A549 (cell line): ENCODE measurements at regions not wholly inside any gene's neighbourhood (a gene's known extent, or its start where the extent isn't known, plus 50 kb on each side); places are given as distances from the start of the nearest gene placed in this dataset.

ENCODE experiments used
- ATAC-seq, 2 experiments: fragments of 200-7000 bp in 1 of 2; fragments of >200 bp in 1 of 2; cut with Nextera tagmentation in 1 of 2; cut with Tn5 transposase in 1 of 2; 3 replicates each; pipeline versions ENCODE4 v1.8.0 to v1.9.1; 2018 to 2020; ENCODE audit warnings: mild to moderate bottlenecking in 1 of 2, moderate library complexity in 1 of 2
- CTCF ChIA-PET: fragments of 300-600 bp; sonication (Branson Sonifier 250); formaldehyde crosslinking; extraction: SDS; loops from one replicate; lab custom pipeline; 2021; ENCODE audit warnings: antibody characterized with exemption, inconsistent platforms; lab: Yijun Ruan, JAX
- POLR2A ChIA-PET: fragments of 350-600 bp; formaldehyde crosslinking; extraction: SDS; loops from one replicate; lab custom pipeline; 2021; ENCODE audit warnings: antibody characterized with exemption, inconsistent platforms; lab: Yijun Ruan, JAX
- DNase-seq, 2 experiments: peaks; one replicate each; pipeline versions ENCODE4 v3.0.0 to v3.0.0-alpha.2; 2011 to 2016; ENCODE audit warnings: low read depth in 1 of 2, low spot score in 1 of 2
- FAIRE-seq: peaks from 2 replicates; lab custom pipeline; 2011; peaks lifted over from hg19 to GRCh38; lab: Jason Lieb, UNC
- H3K27ac ChIP-seq, 2 experiments: fragments of >200 bp; sonication (Bioruptor Twin); formaldehyde crosslinking; 3 replicates each; pipeline ENCODE4 v1.5.1; 2016 to 2017
- H3K4me1 ChIP-seq: fragments of >200 bp; sonication (Bioruptor Twin); formaldehyde crosslinking; 3 replicates; pipeline ENCODE4 v1.6.1; 2016
- H3K4me2 ChIP-seq: fragments of >200 bp; sonication (Bioruptor Twin); formaldehyde crosslinking; 3 replicates; pipeline ENCODE4 v1.6.1; 2016
- H3K4me3 ChIP-seq: fragments of >200 bp; sonication (Bioruptor Twin); formaldehyde crosslinking; 3 replicates; pipeline ENCODE4 v1.5.1; 2016
- H3K9me3 ChIP-seq: fragments of >200 bp; sonication (Bioruptor Twin); formaldehyde crosslinking; 3 replicates; pipeline ENCODE4 v1.6.1; 2016
- CBX2 ChIP-seq: fragments of 200-600 bp; sonication (generic); IDR thresholded peaks from 2 replicates; pipeline ENCODE4 v1.6.1; 2016; ENCODE audit warnings: low read depth, mild to moderate bottlenecking, borderline replicate concordance
- CHD4 ChIP-seq: fragments of 200-600 bp; sonication (generic); IDR thresholded peaks from 2 replicates; pipeline ENCODE4 v1.6.1; 2016; ENCODE audit warnings: antibody characterized with exemption, mild to moderate bottlenecking, borderline replicate concordance
- FOXS1 ChIP-seq: fragments of 250-450 bp; sonication (Bioruptor Pico); IDR thresholded peaks from 2 replicates; pipeline ENCODE4 v1.5.0; 2020; ENCODE audit warnings: mild to moderate bottlenecking, moderate library complexity
- HDAC2 ChIP-seq: fragments of 200-600 bp; sonication (generic); IDR thresholded peaks from 2 replicates; pipeline ENCODE4 v1.6.1; 2016
- HMGXB4 ChIP-seq: fragments of 250-450 bp; sonication (Bioruptor Pico); IDR thresholded peaks from 2 replicates; pipeline ENCODE4 v1.5.0; 2021; ENCODE audit warnings: mild to moderate bottlenecking, moderate library complexity, borderline replicate concordance
- HOXB5 ChIP-seq: fragments of 250-450 bp; sonication (Bioruptor Pico); IDR thresholded peaks from 2 replicates; pipeline ENCODE4 v1.5.0; 2020; ENCODE audit warnings: mild to moderate bottlenecking, moderate library complexity
- KDM5A ChIP-seq: fragments of 200-600 bp; sonication (generic); IDR thresholded peaks from 2 replicates; pipeline ENCODE4 v1.6.1; 2016; ENCODE audit warnings: antibody characterized with exemption, mild to moderate bottlenecking
- NPAS2 ChIP-seq: fragments of 250-450 bp; sonication (Bioruptor Pico); IDR thresholded peaks from 2 replicates; pipeline ENCODE4 v1.8.0; 2022; ENCODE audit warnings: mild to moderate bottlenecking, moderate library complexity, borderline replicate concordance
- POLR2AphosphoS2 ChIP-seq: conservative IDR thresholded peaks from 2 replicates; pipeline ENCODE4 v1.6.1; 2012; ENCODE audit warnings: low read length, improper control_type of control experiment, inconsistent platforms
- RCOR1 ChIP-seq: fragments of 150-350 bp; IDR thresholded peaks from 2 replicates; pipeline ENCODE4 v1.6.1; 2014; ENCODE audit warnings: antibody characterized with exemption, low read length, low read depth
- RFX5 ChIP-seq: fragments of 450-650 bp; IDR thresholded peaks from 2 replicates; pipeline ENCODE4 v1.7.1; 2014; ENCODE audit warnings: antibody characterized with exemption, mild to moderate bottlenecking, moderate library complexity
- TP53 ChIP-seq: fragments of 250-450 bp; sonication (Bioruptor Pico); IDR thresholded peaks from 2 replicates; pipeline ENCODE4 v1.5.0; 2021; ENCODE audit warnings: mild to moderate bottlenecking, moderate library complexity
- ZFP36 ChIP-seq: fragments of 450-650 bp; IDR thresholded peaks from 2 replicates; pipeline ENCODE4 v1.6.1; 2014; ENCODE audit warnings: borderline replicate concordance; ENCODE audit not compliant: partially characterized antibody
- WGBS: methylation state at CpG from one replicate; pipeline ENCODE4 v1.1.6; 2017; ENCODE audit errors: missing lambda C conversion rate; 5-methylcytosine and 5-hydroxymethylcytosine counted together
- TF ChIP-seq, protein P1 (sequence below): fragments of >200 bp; sonication (Bioruptor Twin); formaldehyde crosslinking; IDR thresholded peaks from 2 replicates; pipeline ENCODE4 v1.6.1; 2016
- TF ChIP-seq, protein P2 (sequence below): fragments of >200 bp; sonication (Bioruptor Twin); formaldehyde crosslinking; IDR thresholded peaks from 3 replicates; pipeline ENCODE4 v1.5.1; 2016
- TF ChIP-seq, protein P3 (sequence below): fragments of 150-350 bp; IDR thresholded peaks from 2 replicates; pipeline ENCODE4 v1.6.1; 2014; ENCODE audit warnings: low read depth, mild to moderate bottlenecking, low read length
- TF ChIP-seq, protein P4 (sequence below): IDR thresholded peaks from 2 replicates; pipeline ENCODE4 v1.6.1; 2012; ENCODE audit warnings: low read depth, borderline replicate concordance

DNA sequence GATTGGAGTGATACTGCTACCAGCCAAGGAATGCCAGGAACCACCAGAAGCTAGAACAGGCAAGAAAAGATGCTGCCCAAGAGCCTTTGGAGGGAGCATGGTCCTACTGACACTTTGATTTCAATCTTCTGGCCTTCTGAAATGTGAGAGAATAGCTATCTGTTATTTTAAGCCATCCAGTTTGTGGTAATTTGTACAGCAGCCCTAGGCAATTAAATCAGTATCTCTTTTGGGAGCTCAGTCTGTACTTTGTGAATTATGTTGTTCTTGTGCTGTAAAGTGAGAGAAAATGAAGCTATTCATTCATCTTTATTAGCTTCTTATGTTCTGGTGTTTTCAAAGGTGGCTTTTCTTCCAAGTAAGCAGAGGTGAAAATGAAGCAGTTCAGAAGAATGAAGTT is 381.3 kb downstream of the PDCD6IP start:
- DNase-seq (no peak), ATAC-seq (no peak), FAIRE-seq (no peak)
- no peaks in the 10 kb centered on the region for H3K9me3 ChIP-seq
- POLR2A ChIA-PET, result no interaction called here
- H3K27ac ChIP-seq, result no peak overlapping the region
- H3K4me1 ChIP-seq, result no peaks in the 10 kb centered on the region
- CTCF ChIA-PET, result no interaction called here
- H3K4me3 ChIP-seq, result no peak overlapping the region
- no peak for TF ChIP-seq FOXS1 (CRISPR knock-in tag)
- TF ChIP-seq, protein P1, sequence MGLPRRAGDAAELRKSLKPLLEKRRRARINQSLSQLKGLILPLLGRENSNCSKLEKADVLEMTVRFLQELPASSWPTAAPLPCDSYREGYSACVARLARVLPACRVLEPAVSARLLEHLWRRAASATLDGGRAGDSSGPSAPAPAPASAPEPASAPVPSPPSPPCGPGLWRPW, result no peak
- TF ChIP-seq CBX2, result no peak
- H3K4me2 ChIP-seq, result no peak overlapping the region

GRCh38 chr3:34180532-34180931 is 382.1 kb downstream of the PDCD6IP start:
- WGBS, result 34% methylated on average over 2 of the region's 2 CpGs
- TF ChIP-seq, protein P2, sequence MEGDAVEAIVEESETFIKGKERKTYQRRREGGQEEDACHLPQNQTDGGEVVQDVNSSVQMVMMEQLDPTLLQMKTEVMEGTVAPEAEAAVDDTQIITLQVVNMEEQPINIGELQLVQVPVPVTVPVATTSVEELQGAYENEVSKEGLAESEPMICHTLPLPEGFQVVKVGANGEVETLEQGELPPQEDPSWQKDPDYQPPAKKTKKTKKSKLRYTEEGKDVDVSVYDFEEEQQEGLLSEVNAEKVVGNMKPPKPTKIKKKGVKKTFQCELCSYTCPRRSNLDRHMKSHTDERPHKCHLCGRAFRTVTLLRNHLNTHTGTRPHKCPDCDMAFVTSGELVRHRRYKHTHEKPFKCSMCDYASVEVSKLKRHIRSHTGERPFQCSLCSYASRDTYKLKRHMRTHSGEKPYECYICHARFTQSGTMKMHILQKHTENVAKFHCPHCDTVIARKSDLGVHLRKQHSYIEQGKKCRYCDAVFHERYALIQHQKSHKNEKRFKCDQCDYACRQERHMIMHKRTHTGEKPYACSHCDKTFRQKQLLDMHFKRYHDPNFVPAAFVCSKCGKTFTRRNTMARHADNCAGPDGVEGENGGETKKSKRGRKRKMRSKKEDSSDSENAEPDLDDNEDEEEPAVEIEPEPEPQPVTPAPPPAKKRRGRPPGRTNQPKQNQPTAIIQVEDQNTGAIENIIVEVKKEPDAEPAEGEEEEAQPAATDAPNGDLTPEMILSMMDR, result no peak
- no peak for TF ChIP-seq RCOR1
- TF ChIP-seq NPAS2 (CRISPR knock-in tag), result no peak
- no peak for ATAC-seq
- no peak overlapping the region for H3K4me2 ChIP-seq
- DNase-seq, result no peak
- ChIA-PET CTCF (no interaction called here), POLR2A (no interaction called here)
- no peak overlapping the region for H3K27ac ChIP-seq
- no peaks in the 10 kb centered on the region for H3K4me1 ChIP-seq
- no peak overlapping the region for H3K4me3 ChIP-seq
- FAIRE-seq, result no peak
- H3K9me3 ChIP-seq, result no peaks in the 10 kb centered on the region

GRCh38 chr3:34183114-34183513 is 384.7 kb downstream of the PDCD6IP start:
- no peak for TF ChIP-seq POLR2AphosphoS2
- TF ChIP-seq ZFP36, result no peak
- TF ChIP-seq, protein P3, sequence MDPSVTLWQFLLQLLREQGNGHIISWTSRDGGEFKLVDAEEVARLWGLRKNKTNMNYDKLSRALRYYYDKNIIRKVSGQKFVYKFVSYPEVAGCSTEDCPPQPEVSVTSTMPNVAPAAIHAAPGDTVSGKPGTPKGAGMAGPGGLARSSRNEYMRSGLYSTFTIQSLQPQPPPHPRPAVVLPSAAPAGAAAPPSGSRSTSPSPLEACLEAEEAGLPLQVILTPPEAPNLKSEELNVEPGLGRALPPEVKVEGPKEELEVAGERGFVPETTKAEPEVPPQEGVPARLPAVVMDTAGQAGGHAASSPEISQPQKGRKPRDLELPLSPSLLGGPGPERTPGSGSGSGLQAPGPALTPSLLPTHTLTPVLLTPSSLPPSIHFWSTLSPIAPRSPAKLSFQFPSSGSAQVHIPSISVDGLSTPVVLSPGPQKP, result no peak
- TF ChIP-seq, protein P4, sequence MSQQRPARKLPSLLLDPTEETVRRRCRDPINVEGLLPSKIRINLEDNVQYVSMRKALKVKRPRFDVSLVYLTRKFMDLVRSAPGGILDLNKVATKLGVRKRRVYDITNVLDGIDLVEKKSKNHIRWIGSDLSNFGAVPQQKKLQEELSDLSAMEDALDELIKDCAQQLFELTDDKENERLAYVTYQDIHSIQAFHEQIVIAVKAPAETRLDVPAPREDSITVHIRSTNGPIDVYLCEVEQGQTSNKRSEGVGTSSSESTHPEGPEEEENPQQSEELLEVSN, result no peak
- TF ChIP-seq HOXB5 (CRISPR knock-in tag), result no peak
- TF ChIP-seq HDAC2, result no peak
- TF ChIP-seq, protein P1, result no peak
- TF ChIP-seq KDM5A, result no peak
- DNase-seq, result no peak
- H3K4me2 ChIP-seq, result no peak overlapping the region
- WGBS, result 28% methylated on average over 2 of the region's 2 CpGs
- no peak for ATAC-seq
- H3K4me1 ChIP-seq, result no peaks in the 10 kb centered on the region
- no peak overlapping the region for H3K27ac ChIP-seq
- CTCF ChIA-PET, result no interaction called here
- no peak for FAIRE-seq
- no peak overlapping the region for H3K4me3 ChIP-seq
- POLR2A ChIA-PET, result no interaction called here
- H3K9me3 ChIP-seq, result no peaks in the 10 kb centered on the region

GRCh38 chr3:34183611-34184340 is 385.3 kb downstream of the PDCD6IP start:
- Histone ChIP-seq H3K27ac (no peak overlapping the region), H3K4me1 (no peaks in the 10 kb centered on the region), H3K4me2 (no peak overlapping the region), H3K9me3 (no peaks in the 10 kb centered on the region), H3K4me3 (no peak overlapping the region)
- ATAC-seq (no peak), DNase-seq (no peak), FAIRE-seq (no peak)
- CTCF ChIA-PET, result no interaction called here
- WGBS, result 71% methylated on average over 10 of the region's 10 CpGs
- POLR2A ChIA-PET, result no interaction called here
- TF ChIP-seq, protein P2, result no peak
- no peak for TF ChIP-seq TP53 (CRISPR knock-in tag)
- no peak for TF ChIP-seq ZFP36
- TF ChIP-seq POLR2AphosphoS2, result no peak
- no peak for TF ChIP-seq HMGXB4
- no peak for TF ChIP-seq RFX5
- no peak for TF ChIP-seq HDAC2
- no peak for TF ChIP-seq CHD4
- TF ChIP-seq, protein P1, result no peak
